HG02884 (cell line): ENCODE measurements at regions not wholly inside any gene's neighbourhood (a gene's known extent, or its start where the extent isn't known, plus 50 kb on each side); places are given as distances from the start of the nearest gene placed in this dataset.

Experiments used
- ATAC-seq: cut with Tn5 transposase; IDR thresholded peaks from one replicate; pipeline ENCODE4 v1.9.1; 2021; ENCODE audit warnings: mild to moderate bottlenecking, moderate library complexity; ENCODE audit not compliant: unreplicated experiment

GRCh38 chrX:23525531-23525930 is 141.8 kb upstream of the PRDX4 start:
- no peak for ATAC-seq

DNA sequence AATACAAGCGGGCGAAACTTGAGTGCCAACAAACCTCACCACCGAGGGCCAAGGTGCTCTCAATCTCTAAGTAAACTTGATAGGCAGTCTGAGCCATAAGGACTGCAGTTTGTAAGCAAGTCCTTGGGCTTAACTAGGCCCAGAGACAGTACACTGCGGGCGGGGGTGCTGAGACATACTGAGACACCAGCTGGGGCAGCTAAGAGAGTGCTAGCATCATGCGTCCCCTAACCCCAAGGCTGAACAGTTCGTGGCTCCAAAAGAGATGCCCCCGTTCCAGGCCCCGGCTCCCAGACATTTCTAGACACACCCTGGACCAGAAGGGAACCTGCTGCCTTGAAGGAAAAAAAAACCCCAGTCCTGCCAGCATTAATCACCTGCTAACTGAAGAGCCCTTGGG is 126.8 kb upstream of the PRDX4 start:
- ATAC-seq, result no peak

GRCh38 chrX:23548164-23548563 is 119.1 kb upstream of the PRDX4 start:
- no peak for ATAC-seq

DNA sequence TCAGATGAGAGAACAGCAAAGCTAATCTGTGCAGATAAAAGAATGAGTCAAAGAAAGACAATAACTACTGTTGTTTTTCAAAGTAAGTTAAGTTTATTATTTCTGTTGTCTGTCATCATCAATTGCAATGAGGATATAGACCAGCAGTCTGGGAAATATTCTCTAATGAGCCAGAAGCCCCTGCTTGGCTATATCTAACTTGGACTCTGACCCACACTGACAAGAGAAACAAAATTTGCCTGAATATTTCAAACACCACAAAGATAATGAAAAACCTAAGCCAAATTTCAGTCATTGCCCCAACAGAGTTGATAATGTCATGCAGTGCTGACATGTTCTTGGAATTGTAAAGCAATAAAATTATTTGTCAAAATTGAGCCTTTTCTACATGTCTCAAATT is 115.0 kb upstream of the PRDX4 start:
- no peak for ATAC-seq

GRCh38 chrX:23554304-23554703 is 113.0 kb upstream of the PRDX4 start:
- ATAC-seq, result no peak

DNA sequence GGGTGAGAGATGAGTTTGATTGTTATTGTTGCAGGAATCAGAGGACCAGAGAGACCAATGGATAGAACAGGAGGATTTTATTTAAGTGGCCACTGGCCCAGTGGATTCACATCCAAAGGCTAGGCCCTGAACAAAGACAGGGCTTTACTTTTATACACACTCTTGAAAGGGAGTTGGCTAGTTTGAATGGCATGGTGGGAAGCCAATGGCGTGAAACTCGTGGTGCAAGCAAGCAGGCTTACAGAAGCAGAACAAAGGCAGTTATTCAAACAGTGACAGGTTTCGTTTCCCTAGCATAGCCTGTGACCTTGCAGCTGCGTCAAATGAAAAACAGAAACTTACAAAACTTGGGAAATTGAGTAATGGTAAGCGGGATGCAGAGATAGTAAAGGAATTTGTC is 110.2 kb upstream of the PRDX4 start:
- peak; percentile 68 for ATAC-seq

GRCh38 chrX:23559975-23560374 is 107.3 kb upstream of the PRDX4 start:
- ATAC-seq, result no peak

GRCh38 chrX:23570674-23571343 is 96.5 kb upstream of the PRDX4 start:
- ATAC-seq, result no peak

- no peak for ATAC-seq
These were observed 92.0 kb upstream of the PRDX4 start for GRCh38 chrX:23575281-23575680.

GRCh38 chrX:23578079-23578478 is 89.2 kb upstream of the PRDX4 start:
- ATAC-seq, result no peak

- ATAC-seq, result no peak
These were observed 77.8 kb upstream of the PRDX4 start for GRCh38 chrX:23589496-23589895.

DNA sequence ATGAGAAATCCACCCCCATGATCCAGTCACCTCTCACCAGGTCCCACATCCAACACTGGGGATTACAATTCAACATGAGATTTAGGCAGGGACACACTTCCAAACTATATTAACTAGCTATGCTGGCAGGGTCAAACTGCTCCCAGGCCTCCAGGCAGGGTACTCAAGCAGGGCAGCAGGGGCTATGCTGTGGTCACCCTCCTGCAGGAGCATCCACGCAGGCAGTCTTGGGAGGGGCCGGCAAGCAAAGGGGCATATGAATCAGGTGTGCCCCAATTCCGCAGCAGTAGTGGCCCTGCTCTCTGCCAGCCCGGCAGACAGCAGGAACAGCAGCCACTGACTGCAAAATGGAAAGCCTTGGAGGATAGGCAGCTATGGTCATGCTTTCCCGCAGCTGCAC is 74.6 kb upstream of the PRDX4 start:
- no peak for ATAC-seq

DNA sequence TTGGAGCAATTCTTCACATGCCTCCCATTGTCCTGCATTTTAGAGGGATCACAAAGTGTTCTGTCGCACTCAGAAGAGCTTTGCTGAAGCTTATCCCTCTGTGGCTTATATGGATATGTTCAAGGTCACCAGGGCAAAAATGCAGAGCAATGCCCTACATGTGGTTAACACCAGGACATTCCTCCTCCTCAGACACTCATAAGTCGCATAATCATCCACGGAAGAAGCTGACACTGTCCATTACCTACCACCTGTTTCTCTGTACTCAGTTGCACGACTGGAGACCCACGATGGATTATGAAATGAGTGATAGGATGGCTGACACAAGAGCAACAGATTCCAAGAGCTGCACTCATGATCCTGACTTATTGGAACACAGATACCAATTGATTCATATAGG is 68.7 kb upstream of the PRDX4 start:
- no peak for ATAC-seq

DNA sequence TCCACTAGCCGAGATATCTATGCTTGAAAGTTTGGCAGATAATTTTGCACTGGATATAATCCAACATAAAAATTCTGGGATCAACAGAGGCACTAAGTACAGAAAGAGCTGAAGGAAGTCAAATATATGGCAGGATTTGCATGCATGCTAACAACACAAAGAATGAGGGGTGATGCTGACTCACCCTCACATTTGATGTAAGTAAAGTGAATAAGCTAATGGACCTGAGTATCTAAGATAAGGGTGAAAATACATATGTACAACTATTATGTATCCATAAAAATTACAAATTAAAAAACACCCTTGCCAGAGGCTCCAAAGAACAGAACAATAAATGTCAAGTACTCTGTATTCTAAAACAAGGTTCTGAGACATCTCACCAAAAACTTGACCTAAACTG is 63.8 kb upstream of the PRDX4 start:
- ATAC-seq, result no peak

DNA sequence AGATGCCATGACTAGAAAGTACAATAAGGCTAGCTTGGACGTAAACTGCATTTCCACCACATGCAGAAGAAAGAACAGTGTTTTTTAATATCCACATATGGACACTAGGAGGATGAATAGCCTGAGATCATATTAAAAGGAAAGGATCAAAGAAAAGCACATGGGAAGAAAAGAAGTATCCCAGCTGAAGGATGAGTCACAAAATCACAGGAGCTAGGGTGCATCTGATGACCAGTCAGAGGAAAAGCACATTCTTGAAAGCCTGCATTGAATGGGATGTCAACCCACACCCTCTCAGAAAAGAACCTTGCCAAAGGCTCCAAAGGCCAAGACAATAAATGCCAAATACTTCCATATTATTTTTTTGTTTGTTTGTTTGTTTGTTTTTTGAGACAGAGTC is 56.8 kb upstream of the PRDX4 start:
- no peak for ATAC-seq

- no peak for ATAC-seq
These were observed 54.4 kb upstream of the PRDX4 start for GRCh38 chrX:23612846-23613245.

- ATAC-seq, result peak; percentile 63
These were observed 50.9 kb upstream of the PRDX4 start for GRCh38 chrX:23616361-23616760.
